Panc1 (cell line): ENCODE measurements at regions not wholly inside any gene's neighbourhood (a gene's known extent, or its start where the extent isn't known, plus 50 kb on each side); places are given as distances from the start of the nearest gene placed in this dataset.
"Not testable (repeated sequence)": the region's sequence is repeated elsewhere in the genome, so short reads cannot be mapped to it uniquely, and the experiment has no call there.

Experiments
- ATAC-seq: fragments of 200-7000 bp; cut with Tn5 transposase; 2 replicates; pipeline ENCODE4 v1.9.1; 2020; ENCODE audit warnings: mild to moderate bottlenecking, moderate library complexity
- BruUV-seq: library from RNA; stranded (reverse); fragments of 400-500 nt; replicated peaks from 2 replicates; lab custom pipeline; 2021; lab: Mats Ljungman, UMichigan
- CTCF ChIA-PET: fragments of 300-600 bp; sonication (Branson Sonifier 250); formaldehyde crosslinking; loops from one replicate; lab custom pipeline; 2022; ENCODE audit warnings: antibody characterized with exemption; lab: Charles Lee
- POLR2A ChIA-PET: fragments of 300-600 bp; sonication (Branson Sonifier 250); formaldehyde crosslinking; loops from one replicate; lab custom pipeline; 2022; ENCODE audit warnings: antibody characterized with exemption; lab: Charles Lee
- DNase-seq: peaks from one replicate; pipeline ENCODE4 v3.0.0-alpha.2; 2010; ENCODE audit warnings: low read depth, low spot score
- H3K27ac ChIP-seq: 2 replicates; pipeline ENCODE4 v1.5.1; 2011; ENCODE audit warnings: mild to moderate bottlenecking, low read length, inconsistent platforms
- H3K27me3 ChIP-seq: fragments of 200-500 bp; sonication (Bioruptor generic); 2 replicates; pipeline ENCODE4 v1.6.0; 2014; ENCODE audit warnings: low read length, inconsistent platforms; ENCODE audit not compliant: control insufficient read depth, insufficient read depth
- H3K36me3 ChIP-seq: fragments of 200-500 bp; sonication (Bioruptor generic); 2 replicates; pipeline ENCODE4 v1.5.1; 2014; ENCODE audit warnings: inconsistent platforms, mild to moderate bottlenecking, low read length, moderate library complexity; ENCODE audit not compliant: control insufficient read depth, insufficient read depth
- H3K4me1 ChIP-seq: 2 replicates; pipeline ENCODE4 v1.5.1; 2011; ENCODE audit warnings: inconsistent platforms, mild to moderate bottlenecking, low read length, moderate library complexity; ENCODE audit not compliant: control insufficient read depth, insufficient read depth
- H3K4me3 ChIP-seq, 2 experiments: 2 replicates each; pipeline ENCODE4 v1.5.1; 2011 to 2012; ENCODE audit warnings: low read depth in 2 of 2, low read length in 2 of 2, mild to moderate bottlenecking in 2 of 2, inconsistent platforms in 1 of 2, moderate library complexity in 1 of 2
- H3K9me3 ChIP-seq: fragments of 200-500 bp; sonication (Bioruptor generic); 2 replicates; pipeline ENCODE4 v1.5.1; 2014; ENCODE audit warnings: low read depth, mild to moderate bottlenecking, inconsistent platforms, low read length, moderate library complexity; ENCODE audit not compliant: control insufficient read depth, insufficient read depth
- CTCF ChIP-seq: fragments of 450-650 bp; IDR thresholded peaks from 2 replicates; pipeline ENCODE4 v1.5.1; 2017; ENCODE audit warnings: mild to moderate bottlenecking
- POLR2AphosphoS5 ChIP-seq: IDR thresholded peaks from 2 replicates; pipeline ENCODE4 v1.6.1; 2012; ENCODE audit warnings: mild to moderate bottlenecking, low read depth, low read length, moderate library complexity
- REST ChIP-seq, 2 experiments: IDR thresholded peaks; 2 replicates each; pipeline ENCODE4 v1.6.1; 2011 to 2012; ENCODE audit warnings: low read depth in 2 of 2, control low read depth in 1 of 2, low read length in 1 of 2, mild to moderate bottlenecking in 1 of 2, moderate library complexity in 1 of 2; ENCODE audit not compliant: insufficient read depth in 1 of 2
- SIN3A ChIP-seq: IDR thresholded peaks from 2 replicates; pipeline ENCODE4 v1.6.1; 2012; ENCODE audit warnings: low read depth, mild to moderate bottlenecking, low read length, moderate library complexity, borderline replicate concordance; ENCODE audit not compliant: insufficient read depth
- TCF7L2 ChIP-seq: IDR thresholded peaks from 2 replicates; pipeline ENCODE4 v1.6.1; 2011; ENCODE audit warnings: mild to moderate bottlenecking, low read depth, low read length, inconsistent platforms
- in situ Hi-C: cut with HindIII; loops from 2 replicates; pipeline ENCODE4 v1.10.0; 2016; ENCODE audit warnings: low sequenced_read_pairs, low pct_unique_long_range_greater_than_20kb
- intact Hi-C: fragments of 100-400 bp; cut with micrococcal nuclease; formaldehyde crosslinking; loops from one replicate; pipeline ENCODE4 v1.10.0; 2022; ENCODE audit not compliant: unreplicated experiment

- in situ Hi-C loops, CTCF ChIA-PET, H3K4me1 ChIP-seq, BruUV-seq, H3K4me3 ChIP-seq, ATAC-seq, POLR2A ChIA-PET, H3K36me3 ChIP-seq, H3K27me3 ChIP-seq, H3K27ac ChIP-seq, DNase-seq, H3K9me3 ChIP-seq: not testable (repeated sequence)
- intact Hi-C loops, result loop anchor here (10.0 kb wide), 1 partner anchor 755 kb away; no protein-coding TSS in a partner anchor
- peak; percentile 38 for TF ChIP-seq CTCF
Measured at GRCh38 chr20:29119684-29120083, 2137.8 kb upstream of the DEFB115 start.

GRCh38 chr20:29120088-29120487 is 2137.4 kb upstream of the DEFB115 start:
- DNase-seq, H3K27me3 ChIP-seq, H3K27ac ChIP-seq, H3K9me3 ChIP-seq, BruUV-seq, H3K4me3 ChIP-seq, CTCF ChIA-PET, H3K36me3 ChIP-seq, ATAC-seq, H3K4me1 ChIP-seq, in situ Hi-C loops, intact Hi-C loops, POLR2A ChIA-PET: not testable (repeated sequence)

GRCh38 chr20:29120575-29120974 is 2136.9 kb upstream of the DEFB115 start:
- DNase-seq, H3K27ac ChIP-seq, in situ Hi-C loops, BruUV-seq, CTCF ChIA-PET, H3K9me3 ChIP-seq, H3K4me1 ChIP-seq, POLR2A ChIA-PET, H3K27me3 ChIP-seq, ATAC-seq, H3K36me3 ChIP-seq, H3K4me3 ChIP-seq, intact Hi-C loops: not testable (repeated sequence)

GRCh38 chr20:29122784-29123183 is 2134.7 kb upstream of the DEFB115 start:
- POLR2A ChIA-PET, H3K36me3 ChIP-seq, H3K27ac ChIP-seq, ATAC-seq, H3K4me3 ChIP-seq, CTCF ChIA-PET, DNase-seq, intact Hi-C loops, BruUV-seq, H3K27me3 ChIP-seq, H3K4me1 ChIP-seq, in situ Hi-C loops, H3K9me3 ChIP-seq: not testable (repeated sequence)

- DNase-seq (no peak), ATAC-seq (no peak)
- BruUV-seq, result no TSS peak
- in situ Hi-C loops (no loop called here), intact Hi-C loops (no loop called here)
- H3K9me3 ChIP-seq, result no peaks in the 10 kb centered on the region
- H3K27me3 ChIP-seq, result no peaks in the 10 kb centered on the region
- no peak overlapping the region for H3K4me3 ChIP-seq
- POLR2A ChIA-PET, result no interaction called here
- no peak overlapping the region for H3K27ac ChIP-seq
- TF ChIP-seq REST (IDR thresholded peaks at IDR 0.05; ENCODE audit: insufficient read depth in 1 of 2, low read depth in 2 of 2, low read length in 1 of 2) (no peak), TCF7L2 (no peak), POLR2AphosphoS5 (no peak), CTCF (no peak), SIN3A (no peak)
- CTCF ChIA-PET, result no interaction called here
- no peaks in the 10 kb centered on the region for H3K4me1 ChIP-seq
- no peaks in the 10 kb centered on the region for H3K36me3 ChIP-seq
Measured at GRCh38 chr20:29123861-29124260, 2133.6 kb upstream of the DEFB115 start.
